ENCODE measurements at regions not wholly inside any gene's neighbourhood (a gene's known extent, or its start where the extent isn't known, plus 50 kb on each side); places are given as distances from the start of the nearest gene placed in this dataset.

DNA sequence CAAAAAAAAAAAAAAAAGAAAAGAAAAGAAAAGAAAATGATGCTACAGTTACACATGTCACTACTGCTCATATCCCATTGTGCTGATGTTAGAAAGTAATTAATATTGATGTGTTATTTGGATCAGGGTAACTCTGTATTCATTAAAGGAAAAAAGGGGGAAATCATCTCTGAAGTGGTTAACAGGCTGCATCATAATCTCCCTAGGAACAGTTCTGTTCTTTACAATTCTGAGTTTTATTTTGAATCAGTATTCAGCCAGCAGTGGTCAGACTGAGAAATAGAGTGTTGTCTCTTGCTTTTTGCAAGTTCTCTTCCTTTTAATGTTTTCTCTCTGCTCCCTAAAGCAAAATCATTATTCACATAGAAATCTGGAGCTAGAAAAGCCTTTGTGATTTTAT is 128.6 kb upstream of the CRY1 start:
- Histone ChIP-seq H3K9me3 (replicated peaks in 1 of 3) (no peaks in the 10 kb centered on the region), H3K36me3 (replicated peaks in 1 of 2) (no peaks in the 10 kb centered on the region), H3K4me3 (no peak overlapping the region), H3K27ac (no peak overlapping the region), H3K4me1 (replicated peaks in 1 of 2) (no peaks in the 10 kb centered on the region), H3K27me3 (peaks cover 7% of the 10 kb centered on the region)
- no peak for TF ChIP-seq POLR2A (IDR thresholded peaks at IDR 0.05)
- intact Hi-C loops (cut with DNase I) = no loop called here
- no peak for DNase-seq

GRCh38 chr12:107223821-107224220 is 130.5 kb upstream of the CRY1 start:
- 45 to 63% (median 58%) methylated on average over 5 of the region's 5 CpGs for WGBS, 4 donors
- DNase-seq = no peak
- intact Hi-C loops (cut with DNase I) = no loop called here
- Histone ChIP-seq H3K4me1 (replicated peaks in 1 of 2) (no peaks in the 10 kb centered on the region), H3K27me3 (peaks cover 7% of the 10 kb centered on the region), H3K36me3 (replicated peaks in 1 of 2) (no peaks in the 10 kb centered on the region), H3K27ac (no peak overlapping the region), H3K4me3 (no peak overlapping the region), H3K9me3 (replicated peaks in 1 of 3) (no peaks in the 10 kb centered on the region)
- TF ChIP-seq POLR2A (IDR thresholded peaks at IDR 0.05) = no peak
- TF ChIP-seq, protein P1, sequence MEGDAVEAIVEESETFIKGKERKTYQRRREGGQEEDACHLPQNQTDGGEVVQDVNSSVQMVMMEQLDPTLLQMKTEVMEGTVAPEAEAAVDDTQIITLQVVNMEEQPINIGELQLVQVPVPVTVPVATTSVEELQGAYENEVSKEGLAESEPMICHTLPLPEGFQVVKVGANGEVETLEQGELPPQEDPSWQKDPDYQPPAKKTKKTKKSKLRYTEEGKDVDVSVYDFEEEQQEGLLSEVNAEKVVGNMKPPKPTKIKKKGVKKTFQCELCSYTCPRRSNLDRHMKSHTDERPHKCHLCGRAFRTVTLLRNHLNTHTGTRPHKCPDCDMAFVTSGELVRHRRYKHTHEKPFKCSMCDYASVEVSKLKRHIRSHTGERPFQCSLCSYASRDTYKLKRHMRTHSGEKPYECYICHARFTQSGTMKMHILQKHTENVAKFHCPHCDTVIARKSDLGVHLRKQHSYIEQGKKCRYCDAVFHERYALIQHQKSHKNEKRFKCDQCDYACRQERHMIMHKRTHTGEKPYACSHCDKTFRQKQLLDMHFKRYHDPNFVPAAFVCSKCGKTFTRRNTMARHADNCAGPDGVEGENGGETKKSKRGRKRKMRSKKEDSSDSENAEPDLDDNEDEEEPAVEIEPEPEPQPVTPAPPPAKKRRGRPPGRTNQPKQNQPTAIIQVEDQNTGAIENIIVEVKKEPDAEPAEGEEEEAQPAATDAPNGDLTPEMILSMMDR (IDR thresholded peaks at IDR 0.05) = no peak

GRCh38 chr12:107225635-107226034 is 132.3 kb upstream of the CRY1 start:
- Histone ChIP-seq H3K4me3 (no peak overlapping the region), H3K27me3 (peaks cover under 1% of the 10 kb centered on the region), H3K27ac (no peak overlapping the region), H3K36me3 (replicated peaks in 1 of 2) (no peaks in the 10 kb centered on the region), H3K4me1 (replicated peaks in 1 of 2) (no peaks in the 10 kb centered on the region), H3K9me3 (replicated peaks in 1 of 3) (no peaks in the 10 kb centered on the region)
- DNase-seq = no peak
- 26 to 44% (median 32%) methylated on average over 5 to 6 of the region's 6 CpGs for WGBS, 4 donors
- intact Hi-C loops (cut with DNase I) = no loop called here
- TF ChIP-seq, protein P1 (IDR thresholded peaks at IDR 0.05) = no peak

DNA sequence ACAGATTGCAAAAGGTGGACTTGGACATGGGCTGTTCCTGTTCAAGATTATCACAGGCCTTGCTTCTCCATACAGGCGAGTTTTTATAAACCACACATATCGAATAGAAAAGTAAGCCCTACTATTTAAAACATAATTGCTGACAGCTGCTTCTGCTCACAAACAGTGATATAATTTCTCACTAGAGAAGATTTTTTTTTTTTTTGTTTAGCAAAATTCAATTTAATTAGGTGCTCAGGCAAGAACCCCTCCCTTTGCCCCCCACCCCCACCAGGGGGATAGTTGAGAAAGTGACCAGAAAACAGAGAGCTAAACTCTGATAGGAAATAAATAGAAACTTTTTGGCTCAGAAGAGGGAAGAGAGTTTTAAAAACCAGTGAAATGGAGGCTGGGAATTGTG is 132.8 kb upstream of the CRY1 start:
- DNase-seq = no peak
- no peaks in the 10 kb centered on the region for H3K9me3 ChIP-seq (replicated peaks in 1 of 3)
- no peaks in the 10 kb centered on the region for H3K27me3 ChIP-seq
- H3K4me1 ChIP-seq (replicated peaks in 1 of 2) = no peaks in the 10 kb centered on the region
- H3K36me3 ChIP-seq (replicated peaks in 1 of 2) = no peaks in the 10 kb centered on the region
- TF ChIP-seq, protein P1 (IDR thresholded peaks at IDR 0.05) = no peak
- TF ChIP-seq POLR2A (IDR thresholded peaks at IDR 0.05) = no peak
- intact Hi-C loops (cut with DNase I) = no loop called here
- H3K4me3 ChIP-seq = no peak overlapping the region
- 76 to 84% (median 79%) methylated on average over 2 of the region's 2 CpGs for WGBS, 4 donors
- no peak overlapping the region for H3K27ac ChIP-seq

GRCh38 chr12:107228076-107228475 is 134.7 kb upstream of the CRY1 start:
- no peak overlapping the region for H3K4me3 ChIP-seq
- H3K36me3 ChIP-seq (replicated peaks in 1 of 2) = no peaks in the 10 kb centered on the region
- 66 to 77% (median 70%) methylated on average over 4 of the region's 4 CpGs for WGBS, 4 donors
- no peak for DNase-seq
- no peaks in the 10 kb centered on the region for H3K9me3 ChIP-seq (replicated peaks in 1 of 3)
- intact Hi-C loops (cut with DNase I) = no loop called here
- H3K27me3 ChIP-seq = no peaks in the 10 kb centered on the region
- H3K27ac ChIP-seq = no peak overlapping the region
- no peak for TF ChIP-seq POLR2A (IDR thresholded peaks at IDR 0.05)
- H3K4me1 ChIP-seq (replicated peaks in 1 of 2) = no peaks in the 10 kb centered on the region
